ENCODE measurements at regions not wholly inside any gene's neighbourhood (a gene's known extent, or its start where the extent isn't known, plus 50 kb on each side); places are given as distances from the start of the nearest gene placed in this dataset.
"Not testable (repeated sequence)": the region's sequence is repeated elsewhere in the genome, so short reads cannot be mapped to it uniquely, and the experiment has no call there.

DNA sequence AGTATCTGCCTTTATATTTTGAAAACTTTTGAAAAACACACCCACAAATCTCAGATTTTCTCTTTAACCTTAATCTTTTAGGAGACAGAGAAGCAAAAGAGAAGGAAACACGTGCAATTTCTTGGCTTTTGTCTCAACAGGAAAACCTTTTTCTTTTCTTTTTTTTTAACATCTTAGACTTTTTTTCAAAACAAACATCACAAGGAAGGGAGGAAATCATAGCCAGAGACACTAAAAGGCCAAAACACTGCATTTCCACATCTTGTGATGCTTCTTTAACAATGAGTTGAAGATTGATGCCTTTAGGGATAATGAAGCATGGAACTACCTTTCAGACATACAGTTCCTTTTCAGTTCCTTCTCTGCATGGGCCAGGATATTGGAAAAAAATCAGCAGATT lies 136.6 kb upstream of the NRBF2 start:
- DNase-seq: no peak

GRCh38 chr10:62993121-62993520 lies 140.0 kb upstream of the NRBF2 start:
- DNase-seq: no peak

GRCh38 chr10:62992145-62992721 lies 140.9 kb upstream of the NRBF2 start:
- DNase-seq: no peak

GRCh38 chr10:62990126-62990525 lies 143.0 kb upstream of the NRBF2 start:
- DNase-seq: no peak

DNA sequence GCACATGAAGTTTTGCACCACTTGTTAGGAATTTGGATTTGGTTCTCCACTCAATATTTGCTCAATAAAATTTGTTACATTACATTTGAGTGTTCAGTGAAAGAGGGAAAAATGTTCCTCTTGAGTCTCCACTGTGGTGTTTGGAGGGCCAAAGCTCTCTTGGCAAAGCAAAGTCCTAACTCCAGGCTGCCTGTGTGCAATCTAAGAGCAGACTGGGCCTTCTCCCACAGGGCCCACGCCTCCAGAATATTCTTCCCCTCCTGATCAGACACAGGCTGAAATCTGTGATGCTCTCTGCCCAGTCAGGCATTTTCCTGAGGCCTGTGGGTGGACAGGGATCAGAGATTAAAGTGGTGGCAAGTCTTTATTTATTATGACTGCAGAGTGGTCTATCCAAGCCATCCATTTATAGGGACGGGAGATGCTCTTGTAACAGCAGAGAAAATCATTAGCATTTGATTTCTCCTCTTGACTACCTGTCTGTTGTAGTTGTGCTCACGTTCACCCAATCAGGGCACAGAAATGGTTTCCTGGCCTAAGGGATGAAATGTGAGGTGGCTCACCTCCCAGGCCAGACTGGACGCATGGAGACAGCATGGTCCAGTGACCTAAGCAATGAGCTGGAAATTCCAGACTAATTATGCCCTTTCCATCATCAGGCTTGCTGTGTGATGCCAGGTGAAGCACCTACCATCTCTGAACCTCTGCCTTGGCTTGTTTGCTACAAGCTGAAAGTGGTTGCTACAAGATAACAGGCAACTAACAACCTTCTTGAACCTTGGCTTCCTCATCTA lies 147.1 kb upstream of the NRBF2 start:
- DNase-seq: no peak

DNA sequence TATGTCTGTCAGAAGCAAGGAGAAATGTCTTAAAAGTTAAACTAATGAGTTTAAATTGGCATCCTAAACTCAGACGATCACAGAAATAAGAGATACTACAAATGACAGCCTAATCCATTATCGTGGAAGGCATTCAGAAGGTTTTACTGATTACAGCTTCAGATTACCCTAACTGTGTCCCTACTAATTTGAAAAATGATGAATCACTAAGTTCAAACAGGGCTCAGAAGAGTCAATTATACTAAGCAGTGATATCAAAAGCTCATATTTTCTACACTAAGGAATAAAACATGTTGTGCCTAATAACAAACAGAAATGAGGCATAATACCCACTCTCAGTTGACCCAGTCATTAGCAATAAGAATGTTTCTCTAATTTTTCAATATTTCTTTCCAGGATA lies 152.0 kb upstream of the NRBF2 start:
- no peak for DNase-seq

DNA sequence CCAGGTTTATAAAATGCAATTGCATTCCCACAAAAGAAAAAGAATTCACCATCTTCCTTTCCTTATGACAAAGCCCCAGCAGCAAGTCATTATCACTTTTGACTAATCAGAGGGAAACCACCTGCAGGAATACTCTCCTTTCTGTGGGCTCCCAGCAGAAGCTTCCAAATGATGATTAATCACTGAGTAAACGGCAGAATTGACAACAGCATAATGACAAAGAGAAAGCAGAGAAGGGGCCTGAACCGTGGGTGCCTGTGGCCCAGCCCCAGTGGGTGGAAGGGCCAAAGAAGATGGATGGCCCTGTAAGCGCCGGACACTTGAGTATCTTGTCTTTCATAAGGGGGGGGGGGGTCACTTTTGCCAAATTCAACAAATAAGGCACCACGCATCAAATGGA lies 152.4 kb upstream of the NRBF2 start:
- DNase-seq: no peak

DNA sequence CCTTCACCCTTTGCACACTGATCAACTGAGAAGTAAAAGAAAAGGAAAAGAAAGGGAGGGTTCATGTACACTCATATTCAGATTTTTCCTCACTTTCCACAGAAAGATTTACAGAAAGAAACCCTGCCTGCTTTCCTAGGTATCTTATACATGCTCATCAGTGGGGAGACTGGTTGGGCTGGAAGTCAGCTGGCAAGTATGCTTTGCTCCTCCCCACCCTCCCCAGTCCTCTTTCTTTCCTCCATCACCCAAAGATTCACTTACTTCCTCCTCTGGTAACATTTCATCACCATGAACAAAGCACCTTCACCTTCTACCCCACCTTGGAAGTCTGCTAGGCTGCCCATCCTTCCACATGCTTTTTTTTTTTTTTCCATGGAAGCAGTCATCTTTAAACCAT lies 153.2 kb upstream of the NRBF2 start:
- DNase-seq: no peak

DNA sequence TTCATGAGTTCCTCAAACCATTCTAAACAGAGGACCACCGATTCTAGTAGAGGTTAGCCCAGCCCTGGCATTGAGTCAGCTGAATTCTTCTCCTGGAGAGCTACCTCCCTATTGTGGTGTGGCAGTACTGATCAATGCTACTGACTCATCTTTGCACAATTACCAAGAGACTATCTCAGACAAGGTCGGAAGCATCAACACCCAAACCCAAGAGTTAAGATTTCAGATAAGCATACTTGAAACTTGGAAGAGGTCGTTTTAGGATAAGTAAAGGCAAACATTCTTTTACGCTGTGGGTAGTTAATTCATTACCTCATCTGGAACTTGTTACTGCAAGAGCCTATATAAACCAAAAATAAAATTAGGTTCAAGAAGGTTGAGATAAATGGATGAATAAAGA lies 154.6 kb upstream of the NRBF2 start:
- no peak for DNase-seq

- DNase-seq: not testable (repeated sequence)
These were observed 158.3 kb upstream of the NRBF2 start for GRCh38 chr10:62974795-62975194.

DNA sequence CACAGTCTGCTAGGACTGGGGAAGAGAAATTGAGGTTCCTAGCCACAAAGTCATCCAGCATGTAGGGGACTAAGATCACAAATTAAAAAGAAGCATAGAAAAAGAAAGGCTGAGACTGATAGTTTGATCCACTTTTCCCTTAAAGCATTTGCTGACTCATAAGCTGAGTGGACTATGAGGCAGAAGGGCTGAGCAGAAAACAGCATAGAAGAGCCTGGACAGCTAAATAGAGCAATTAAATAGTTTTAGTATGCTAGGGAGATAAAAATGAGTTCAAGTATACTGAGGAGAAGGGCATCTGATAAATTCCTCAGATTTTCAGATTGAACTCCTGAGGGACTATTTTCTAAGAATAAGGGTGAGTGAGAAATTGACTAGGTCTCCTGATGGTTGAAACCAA lies 155.9 kb upstream of the EGR2 start:
- no peak for DNase-seq

GRCh38 chr10:62964026-62964425 lies 147.9 kb upstream of the EGR2 start:
- DNase-seq: no peak

- DNase-seq: no peak
These were observed 145.9 kb upstream of the EGR2 start for GRCh38 chr10:62961951-62962523.

GRCh38 chr10:62960416-62960815 lies 144.2 kb upstream of the EGR2 start:
- no peak for DNase-seq

- DNase-seq: no peak
These were observed 143.4 kb upstream of the EGR2 start for GRCh38 chr10:62959553-62959952.

DNA sequence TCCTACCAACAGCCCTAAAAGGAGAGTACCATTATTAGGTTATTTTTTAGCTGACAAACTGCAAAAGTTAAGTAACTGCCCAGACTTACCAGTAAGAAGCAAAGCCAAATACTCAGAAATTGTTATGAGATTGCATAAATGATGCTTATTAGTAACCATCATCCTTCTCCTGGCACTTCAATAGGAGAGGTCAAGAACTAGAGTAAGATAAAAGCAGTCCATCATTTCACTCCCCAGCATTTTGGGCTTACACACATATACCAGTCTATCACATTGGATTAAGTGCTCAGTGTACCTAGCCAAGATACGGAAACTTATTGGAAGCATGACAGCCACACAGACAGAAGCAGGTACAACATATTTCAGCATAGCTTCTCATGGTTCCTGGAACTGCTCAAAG lies 142.8 kb upstream of the EGR2 start:
- DNase-seq: no peak

- DNase-seq: no peak
These were observed 130.1 kb upstream of the EGR2 start for GRCh38 chr10:62946278-62946677.

DNA sequence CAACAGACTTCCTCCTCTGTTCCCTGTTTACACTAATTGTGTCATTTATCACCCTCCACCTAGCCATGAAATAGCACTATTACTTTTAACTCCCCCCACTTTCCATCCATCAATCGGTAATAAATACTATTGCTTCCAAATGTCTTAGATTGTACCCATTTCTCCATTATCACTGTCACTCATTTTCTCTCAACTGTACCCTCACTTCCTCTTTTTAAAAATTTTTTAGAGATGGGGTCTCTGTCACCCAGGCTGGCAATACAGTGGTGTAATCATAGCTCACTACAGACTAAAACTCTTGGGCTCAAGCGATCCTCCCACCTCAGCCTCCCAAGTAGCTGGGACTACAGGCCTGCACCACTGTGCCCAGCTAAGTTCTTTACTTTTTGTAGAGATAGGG lies 123.5 kb upstream of the EGR2 start:
- no peak for DNase-seq

DNA sequence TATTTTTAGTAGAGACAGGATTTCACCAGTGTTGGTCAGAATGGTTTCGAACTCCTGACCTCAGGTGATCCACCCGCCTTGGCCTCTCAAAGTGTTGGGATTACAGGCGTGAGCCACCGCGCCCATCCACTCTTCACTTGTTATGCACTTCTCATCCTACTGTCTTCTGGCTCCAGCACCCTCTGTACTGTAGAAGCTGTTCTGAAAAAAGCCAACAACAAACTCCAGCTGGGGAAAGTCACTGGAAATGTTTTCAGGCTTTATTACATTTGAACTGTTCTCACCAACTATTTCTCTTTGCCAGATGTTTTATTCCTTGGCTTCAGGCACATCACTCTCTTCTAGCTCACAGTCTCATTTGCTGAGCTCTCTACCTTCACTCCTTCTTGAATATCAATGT lies 122.5 kb upstream of the EGR2 start:
- DNase-seq: no peak

DNA sequence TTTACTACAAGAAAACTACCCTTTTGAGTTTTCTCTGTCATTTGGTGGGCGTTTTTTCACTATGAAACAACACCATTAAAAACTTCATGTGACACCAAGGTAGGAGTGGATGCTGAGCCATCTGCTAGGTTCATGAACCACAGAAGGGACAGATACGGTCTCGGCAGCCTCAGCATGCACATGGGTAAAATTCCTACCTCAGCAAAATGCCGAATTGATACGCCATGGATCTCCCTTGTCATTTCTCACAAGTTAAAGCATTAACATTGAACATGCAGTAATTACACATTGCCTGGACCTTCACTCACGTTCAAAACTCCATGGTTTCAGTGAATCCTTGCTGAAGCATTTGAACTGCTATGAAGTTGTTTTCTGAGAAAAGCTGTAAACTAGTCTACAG lies 121.5 kb upstream of the EGR2 start:
- DNase-seq: no peak

- no peak for DNase-seq
These were observed 118.9 kb upstream of the EGR2 start for GRCh38 chr10:62935022-62935421.

- DNase-seq: no peak
These were observed 118.1 kb upstream of the EGR2 start for GRCh38 chr10:62934258-62934657.

DNA sequence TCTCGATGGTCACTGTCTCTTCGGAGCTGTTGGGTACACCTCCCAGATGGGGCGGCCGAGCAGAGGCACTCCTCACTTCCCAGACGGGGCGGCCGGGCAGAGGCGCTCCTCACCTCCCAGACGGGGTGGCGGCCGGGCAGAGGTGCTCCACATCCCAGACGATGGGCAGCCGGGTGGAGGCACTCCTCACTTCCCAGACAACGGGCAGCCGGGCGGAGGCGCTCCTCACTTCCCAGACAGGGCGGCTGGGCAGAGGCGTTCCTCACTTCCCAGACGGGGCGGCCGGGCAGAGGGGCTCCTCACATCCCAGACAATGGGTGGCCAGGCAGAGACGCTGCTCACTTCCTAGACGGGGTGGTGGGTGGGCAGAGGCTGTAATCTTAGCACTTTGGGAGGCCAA lies 112.6 kb upstream of the EGR2 start:
- not testable (repeated sequence) for DNase-seq

GRCh38 chr10:62926407-62926806 lies 110.2 kb upstream of the EGR2 start:
- DNase-seq: no peak

DNA sequence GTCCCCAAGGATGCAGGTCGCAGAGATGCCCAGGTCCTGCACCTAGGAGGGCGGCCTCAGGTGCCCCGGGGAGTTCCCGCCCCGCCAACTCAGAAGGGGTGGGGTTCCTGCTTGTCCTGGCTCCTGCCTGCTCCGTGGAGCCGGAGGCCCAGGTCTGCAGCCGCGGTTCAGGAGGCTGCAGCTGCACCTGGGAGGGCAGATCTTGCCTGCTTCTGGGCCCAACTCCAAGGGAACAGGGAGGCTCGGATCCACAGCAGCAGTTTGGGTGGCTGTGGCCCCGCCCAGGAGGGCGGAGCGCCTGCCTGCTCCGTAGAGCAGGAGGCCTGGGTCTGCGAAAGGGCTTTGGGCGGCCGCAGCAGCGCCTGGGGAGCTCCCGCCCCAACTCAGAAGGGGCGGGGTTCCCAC lies 108.2 kb upstream of the EGR2 start:
- peak; percentile 3 for DNase-seq

Data from RPMI8226 (cell line).